Frontal cortex (tissue), 3 donors: ENCODE measurements at regions not wholly inside any gene's neighbourhood (a gene's known extent, or its start where the extent isn't known, plus 50 kb on each side); places are given as distances from the start of the nearest gene placed in this dataset.
"Not testable (repeated sequence)": the region's sequence is repeated elsewhere in the genome, so short reads cannot be mapped to it uniquely, and the experiment has no call there.

ENCODE experiments used
- DNase-seq, 2 donors: peaks; one replicate each; pipeline ENCODE4 v3.0.0; 2012; ENCODE audit warnings: low spot score in 2 of 2
- FAIRE-seq: peaks from 2 replicates; lab custom pipeline; 2012; peaks lifted over from hg19 to GRCh38; lab: Jason Lieb, UNC
- donor health status: control.
- donor health status: control.
- donor health status: control.

DNA sequence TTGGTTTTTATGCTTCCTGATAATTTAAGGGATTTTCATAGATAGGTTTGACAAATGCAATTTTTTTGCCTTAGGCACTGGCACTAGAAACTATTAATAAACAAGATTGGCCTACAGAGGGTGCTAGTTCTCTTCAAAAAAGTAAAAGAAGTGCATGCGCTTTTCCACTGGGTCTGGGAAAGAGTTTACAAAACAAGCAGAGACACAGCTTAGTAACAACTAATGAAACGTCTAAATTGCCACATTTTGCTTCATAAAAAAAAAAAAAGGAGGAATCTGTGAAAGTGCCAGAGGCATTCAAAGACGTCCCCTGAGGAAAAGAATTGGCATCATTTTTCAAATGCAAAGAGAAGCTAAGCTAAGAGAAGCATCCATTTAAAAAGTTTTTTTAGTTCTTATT lies 58.3 kb upstream of the EEA1 start:
- FAIRE-seq (peak; percentile 95), DNase-seq (peak; percentile 26 to 40)

DNA sequence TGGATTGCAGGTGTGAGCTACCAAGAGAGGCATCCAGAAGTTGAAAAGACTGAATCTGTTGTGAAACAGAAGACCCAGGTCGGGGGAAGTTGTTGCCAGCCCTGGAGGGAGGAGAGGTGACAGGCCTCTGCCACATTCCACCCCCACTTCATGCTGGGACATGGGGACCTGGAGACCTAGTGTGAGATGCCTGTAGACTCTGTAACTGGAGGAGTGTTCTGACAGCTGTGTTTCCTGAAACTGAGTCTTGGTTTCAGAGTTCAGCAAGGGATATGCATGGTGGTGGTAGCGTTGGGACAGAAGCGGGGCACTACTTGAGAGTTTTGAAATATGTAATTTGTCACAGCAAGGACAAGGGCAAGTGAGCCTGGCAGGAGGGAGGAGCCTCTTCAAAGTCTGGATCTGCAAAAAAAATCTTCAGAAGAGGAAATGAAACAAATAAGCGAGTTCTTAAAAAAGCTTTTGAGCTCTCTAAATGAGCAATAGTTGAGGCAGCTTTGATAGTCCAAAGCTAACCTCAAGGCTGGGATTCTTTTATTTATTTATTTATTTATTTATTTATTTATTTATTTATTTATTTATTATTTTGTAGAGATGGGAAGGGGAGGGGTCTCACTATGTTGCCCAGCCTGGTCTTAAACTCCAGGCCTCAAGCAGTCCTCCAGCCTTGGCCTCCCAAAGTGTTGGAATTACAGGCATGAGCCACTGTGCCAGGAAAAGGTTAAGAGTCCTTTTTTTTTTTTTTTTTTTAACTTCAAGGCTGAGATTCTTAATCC lies 58.9 kb upstream of the EEA1 start:
- no peak for DNase-seq
- FAIRE-seq = no peak

DNA sequence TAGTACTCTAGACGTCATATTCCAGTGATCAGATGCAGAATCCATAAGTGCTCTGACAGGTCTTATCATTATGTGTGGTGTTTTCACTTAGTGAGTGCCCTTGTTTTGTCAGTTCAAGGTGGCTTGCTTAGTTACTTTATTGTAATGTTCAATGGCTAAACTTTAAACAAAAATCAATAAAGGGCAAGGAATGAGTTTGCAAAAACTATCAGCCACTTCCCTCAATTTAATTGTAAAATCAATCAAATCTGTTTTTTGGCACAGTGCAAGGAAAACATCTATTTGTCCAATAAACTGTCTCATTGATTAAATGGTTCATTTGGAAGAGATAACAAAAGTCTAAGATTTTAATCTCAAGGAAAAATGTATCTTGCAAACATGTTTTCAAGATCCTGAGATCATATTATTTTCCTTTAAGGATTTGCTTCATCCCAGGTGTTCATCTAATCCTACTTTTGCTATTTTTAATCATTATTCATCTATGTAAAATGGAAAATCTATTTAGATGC lies 59.6 kb upstream of the EEA1 start:
- DNase-seq (no peak), FAIRE-seq (no peak)

DNA sequence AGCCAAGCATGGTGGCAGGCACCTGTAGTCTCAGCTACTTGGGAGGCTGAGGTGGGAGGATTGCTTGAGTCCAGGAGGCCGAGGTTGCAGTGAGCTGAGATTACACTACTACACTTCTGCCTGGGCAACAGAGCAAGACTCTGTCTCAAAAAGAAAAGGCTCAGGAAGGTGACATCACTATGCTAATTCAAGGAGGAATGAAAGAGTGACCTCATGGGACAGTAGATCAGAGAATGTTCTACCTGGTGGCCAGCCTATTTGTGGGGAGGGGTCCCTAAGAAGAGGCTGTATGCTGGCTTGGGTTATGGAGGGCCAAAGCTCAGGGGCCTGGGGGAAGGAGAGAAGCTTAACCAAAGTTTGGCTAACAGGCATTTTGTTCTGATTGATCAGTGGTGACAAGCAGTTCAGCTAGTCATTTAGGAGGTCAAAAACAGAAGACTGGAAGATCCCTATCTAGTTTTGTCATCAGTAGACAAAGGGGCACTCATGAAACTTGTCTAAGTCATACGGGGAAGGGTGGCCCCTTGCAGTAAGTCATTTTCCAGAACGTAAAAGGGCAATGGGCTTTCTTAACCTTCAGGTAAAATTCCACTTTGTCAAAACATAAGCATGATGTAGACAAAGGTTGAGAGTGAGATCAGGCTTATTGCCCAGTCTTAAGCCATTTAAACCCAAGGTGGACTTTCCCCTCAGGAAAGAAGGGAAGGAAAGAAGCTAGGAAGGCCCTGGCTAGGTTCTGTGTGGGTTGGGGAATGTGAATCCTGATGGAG lies 60.8 kb upstream of the EEA1 start:
- FAIRE-seq = no peak

DNA sequence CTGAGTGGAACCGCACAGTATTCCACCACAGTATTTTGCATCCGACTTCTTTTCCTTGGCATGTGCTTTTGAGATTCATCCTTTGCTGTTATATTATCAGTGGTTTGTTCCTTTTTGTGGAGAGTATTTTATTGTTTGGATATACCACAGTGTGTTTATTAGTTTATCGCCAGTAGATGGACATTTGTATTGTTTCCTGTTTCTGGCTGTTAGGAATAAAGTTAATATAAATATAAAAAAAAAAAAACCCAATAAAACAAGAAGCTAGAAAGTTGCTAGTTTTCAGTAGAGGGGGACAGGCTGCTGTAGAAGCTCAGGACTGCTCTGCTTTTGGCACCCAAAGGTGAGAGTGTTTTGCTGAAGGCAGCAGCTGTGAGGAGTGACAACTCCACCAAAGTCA lies 62.0 kb upstream of the EEA1 start:
- DNase-seq (no peak), FAIRE-seq (no peak)

More for the DNA sequence above, 60.8 kb upstream of the EEA1 start:
- no peak for DNase-seq

DNA sequence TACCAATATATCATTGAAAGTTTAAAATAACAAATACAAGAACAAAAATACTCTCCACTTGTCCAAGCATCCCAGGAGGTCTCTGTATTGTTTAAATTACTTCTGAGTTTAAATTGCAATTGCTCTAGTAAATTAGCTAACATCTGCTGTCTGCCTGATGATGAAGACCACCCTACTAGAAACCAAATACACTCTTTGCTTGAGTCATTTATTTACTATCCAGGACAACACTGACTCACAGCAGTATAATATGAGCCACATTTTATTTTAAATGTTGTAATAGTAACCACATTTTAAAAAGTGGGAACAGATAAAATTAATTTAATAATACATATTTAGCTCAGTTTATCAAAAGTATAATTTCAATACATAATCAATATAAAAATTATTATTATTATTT lies 62.9 kb upstream of the EEA1 start:
- no peak for DNase-seq
- FAIRE-seq = no peak

DNA sequence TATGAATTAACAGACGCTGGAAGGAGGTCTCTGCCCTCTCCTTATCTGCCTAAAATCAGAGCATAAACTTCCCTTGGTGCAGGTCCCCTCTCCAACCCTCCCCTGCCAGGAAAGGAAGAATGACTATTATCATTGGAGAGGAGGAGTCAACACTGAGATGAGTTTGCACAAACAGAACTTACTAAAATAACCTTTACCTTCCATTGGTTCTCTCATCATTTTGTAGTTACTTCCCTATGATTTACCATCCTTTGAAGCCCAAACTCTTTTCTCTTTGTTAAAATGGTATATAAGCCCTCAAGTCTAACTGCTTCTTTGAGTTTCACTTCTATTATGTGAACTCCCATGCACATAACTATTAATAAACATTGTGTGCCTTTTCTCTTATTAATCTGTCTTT lies 64.2 kb upstream of the EEA1 start:
- no peak for DNase-seq
- no peak for FAIRE-seq

DNA sequence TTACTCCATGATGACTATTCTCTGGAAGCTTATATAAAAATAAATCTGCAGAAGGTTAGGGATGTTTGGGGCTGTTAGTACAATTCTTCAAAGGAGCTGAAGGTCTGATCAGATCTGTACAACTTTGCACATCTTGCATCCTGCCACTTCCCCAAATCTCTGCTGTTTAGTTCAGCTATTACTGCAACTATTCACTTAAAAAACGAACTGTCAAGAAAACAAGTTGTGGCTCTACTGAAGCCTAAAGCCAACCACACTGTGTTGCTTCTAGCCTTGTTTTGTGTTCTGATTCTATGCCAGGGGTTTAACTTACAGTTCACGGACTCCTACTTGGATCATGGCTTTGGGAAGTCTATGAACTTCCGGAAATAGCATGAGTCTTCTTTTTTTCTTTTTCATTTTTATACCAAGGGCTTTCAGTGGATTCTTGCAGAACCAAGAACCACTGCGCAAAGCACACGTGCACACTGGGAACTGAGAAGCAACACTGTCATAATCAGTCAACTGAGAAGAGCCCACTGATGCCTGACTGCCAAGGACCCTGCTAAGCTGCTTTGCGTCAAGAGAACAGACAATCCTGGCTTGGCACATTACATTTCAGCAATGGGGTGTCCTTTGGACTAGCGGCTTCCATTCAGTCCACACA lies 66.3 kb upstream of the EEA1 start:
- no peak for DNase-seq
- no peak for FAIRE-seq

DNA sequence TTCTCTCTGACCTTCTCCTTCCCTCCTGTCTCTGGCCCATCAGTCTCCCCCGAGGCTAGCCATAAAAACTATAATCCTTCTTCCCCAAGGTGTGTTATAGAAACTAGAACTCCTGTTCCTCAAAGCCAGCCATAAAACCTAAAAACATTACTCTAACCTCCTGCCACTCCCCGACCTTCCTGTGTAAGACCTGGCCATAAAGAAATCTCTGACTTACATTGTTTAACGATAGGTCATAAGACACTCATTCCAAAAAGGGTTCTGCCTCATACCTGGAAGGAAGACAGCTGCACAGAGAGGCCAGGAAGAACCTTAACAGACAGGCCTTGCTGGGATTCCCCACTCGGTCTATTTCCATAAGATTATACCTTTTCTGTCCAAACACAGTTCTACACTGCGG lies 70.9 kb upstream of the EEA1 start:
- DNase-seq = no peak
- FAIRE-seq = no peak

DNA sequence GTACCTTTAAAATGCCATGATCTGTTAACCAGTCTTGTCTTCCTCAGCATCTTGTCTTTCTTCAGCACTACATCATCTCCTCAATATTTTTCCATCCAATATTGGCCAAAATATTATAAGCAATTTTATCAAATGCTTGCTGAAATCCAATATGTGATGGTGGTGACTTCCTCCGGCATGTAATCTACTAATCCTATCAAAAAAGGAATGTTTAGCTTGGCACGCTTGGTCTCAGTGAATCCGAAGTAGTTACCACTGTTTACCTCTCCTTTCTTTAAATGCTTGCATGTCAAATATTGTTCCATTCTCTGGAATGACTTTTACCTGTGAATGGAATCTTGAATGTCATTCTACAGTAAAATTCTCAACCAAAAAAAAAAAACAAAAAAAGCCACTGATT lies 72.3 kb upstream of the EEA1 start:
- FAIRE-seq (no peak), DNase-seq (no peak)

DNA sequence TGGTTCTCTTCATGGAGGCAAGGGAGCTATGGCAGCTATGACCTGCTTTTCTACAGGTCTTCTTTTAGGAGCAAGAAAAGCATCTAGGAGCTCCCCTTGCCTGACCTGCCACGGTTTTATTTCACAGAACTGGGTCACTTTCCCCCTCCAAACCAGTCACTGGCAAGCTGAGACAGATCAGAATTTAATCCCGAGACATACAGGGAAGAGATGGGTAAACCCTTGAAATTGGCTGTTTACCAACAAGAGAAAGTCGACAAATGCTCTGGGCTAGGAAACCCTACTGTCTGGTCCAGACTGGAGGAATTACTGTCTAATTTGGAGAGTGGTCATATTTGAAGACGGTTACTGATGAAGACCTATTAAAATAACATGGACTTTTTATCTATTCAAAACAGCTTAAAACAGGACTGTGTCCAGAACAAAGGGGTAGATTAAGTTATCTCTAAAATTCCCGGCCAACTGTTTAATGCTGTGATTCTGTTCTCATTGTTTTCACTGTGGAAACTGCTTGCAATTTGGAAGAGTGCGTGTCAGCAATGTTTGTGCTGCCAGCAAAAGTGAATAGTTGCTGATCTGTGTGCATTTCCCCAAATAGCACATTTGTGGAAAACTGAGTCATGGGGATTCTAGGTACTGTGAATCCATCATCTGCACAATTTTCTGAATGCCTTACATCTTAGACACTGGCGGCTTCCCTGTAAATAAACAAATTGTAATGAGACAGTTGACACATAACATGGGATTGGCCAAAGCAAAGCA lies 73.4 kb upstream of the EEA1 start:
- no peak for DNase-seq
- FAIRE-seq = no peak

DNA sequence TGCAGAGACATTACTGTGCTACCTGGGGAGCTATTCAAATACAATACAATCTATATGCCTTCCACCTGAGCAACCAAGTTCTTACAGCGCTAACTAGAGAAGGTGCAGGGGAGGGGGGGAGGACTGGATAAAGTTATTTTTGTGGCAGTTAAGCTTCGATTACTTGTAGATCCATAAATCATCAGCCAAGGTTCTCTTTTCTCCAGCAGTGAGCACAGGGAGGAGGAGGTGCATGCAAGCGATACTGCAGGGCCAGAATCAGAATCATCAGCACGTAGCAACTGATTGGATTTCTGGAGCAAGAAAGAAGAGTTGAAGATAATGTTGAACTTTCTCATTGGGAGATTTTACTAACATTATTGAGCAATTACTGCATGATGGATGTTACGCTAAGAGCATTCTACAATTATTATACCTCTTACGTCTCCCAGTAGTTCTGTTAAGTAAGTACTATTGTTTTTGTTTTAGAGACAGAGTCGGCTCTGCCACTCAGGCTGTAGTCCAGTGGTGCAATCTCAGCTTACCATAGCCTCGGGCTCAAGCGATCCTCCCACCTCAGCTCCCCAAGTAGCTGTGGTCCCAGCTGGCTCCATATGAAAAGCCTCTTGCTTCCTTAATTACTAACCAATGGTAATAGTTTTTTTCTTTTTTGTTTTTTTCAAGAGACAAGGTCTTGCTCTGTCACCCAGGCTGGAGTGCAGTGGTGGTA lies 74.6 kb upstream of the EEA1 start:
- FAIRE-seq = no peak

DNA sequence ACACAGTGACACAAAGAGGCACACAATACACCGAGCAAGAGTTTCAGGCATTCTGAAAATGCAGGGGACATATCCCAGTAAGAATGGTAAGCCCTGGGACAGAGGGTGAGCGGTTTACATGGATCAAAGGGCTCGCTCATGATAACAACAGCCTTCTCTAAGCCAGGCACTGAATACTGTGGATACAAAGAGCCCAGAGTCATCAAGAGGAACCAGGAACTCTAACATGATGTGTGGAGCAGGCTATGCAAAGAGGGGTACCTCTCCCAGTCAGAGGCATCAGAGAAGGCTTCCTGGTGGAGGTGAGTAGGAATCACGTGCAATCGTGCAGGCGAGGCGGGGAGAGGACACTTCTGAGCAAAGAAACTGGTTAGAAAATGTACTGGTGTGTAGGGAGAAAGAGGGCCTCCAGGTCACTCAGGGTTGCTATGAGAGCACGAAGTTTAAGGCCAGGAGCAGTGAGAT lies 76.9 kb upstream of the EEA1 start:
- FAIRE-seq = no peak
- DNase-seq = no peak

More for the DNA sequence above, 74.6 kb upstream of the EEA1 start:
- no peak for DNase-seq

DNA sequence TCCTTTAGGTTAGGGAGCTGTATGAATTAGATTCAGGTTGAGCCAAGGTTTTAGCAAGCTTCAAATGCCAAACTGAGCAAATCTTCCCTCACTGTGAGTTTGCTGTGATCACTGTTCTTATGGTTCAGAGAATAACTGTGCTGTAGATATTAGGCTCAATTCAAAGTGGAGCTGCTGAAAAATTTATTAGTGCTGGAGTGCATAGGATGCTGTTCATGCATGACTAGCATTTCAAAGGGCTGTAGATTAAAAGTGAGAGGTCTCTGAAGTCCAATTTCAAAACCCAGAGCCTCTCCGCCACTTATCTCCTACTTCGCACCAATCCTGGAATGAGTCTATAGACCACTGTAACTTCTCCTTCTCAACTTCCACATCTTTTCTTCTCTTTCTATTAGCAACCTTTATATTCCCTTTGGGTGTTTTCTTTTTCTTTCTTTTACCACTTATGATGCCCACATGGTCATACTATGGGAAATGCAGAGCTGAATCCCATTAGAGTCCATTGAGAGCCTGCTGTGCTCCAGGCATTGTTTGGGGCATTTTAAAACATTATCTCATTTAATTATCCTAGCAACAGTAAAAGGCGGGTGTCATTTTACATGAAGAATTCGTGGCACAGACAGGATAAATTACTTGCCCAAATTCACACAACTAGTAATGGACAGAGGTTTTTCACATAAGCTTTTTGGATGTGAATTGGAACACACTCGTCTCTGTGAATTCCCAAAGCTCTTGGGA lies 77.5 kb upstream of the EEA1 start:
- FAIRE-seq (no peak), DNase-seq (no peak)

DNA sequence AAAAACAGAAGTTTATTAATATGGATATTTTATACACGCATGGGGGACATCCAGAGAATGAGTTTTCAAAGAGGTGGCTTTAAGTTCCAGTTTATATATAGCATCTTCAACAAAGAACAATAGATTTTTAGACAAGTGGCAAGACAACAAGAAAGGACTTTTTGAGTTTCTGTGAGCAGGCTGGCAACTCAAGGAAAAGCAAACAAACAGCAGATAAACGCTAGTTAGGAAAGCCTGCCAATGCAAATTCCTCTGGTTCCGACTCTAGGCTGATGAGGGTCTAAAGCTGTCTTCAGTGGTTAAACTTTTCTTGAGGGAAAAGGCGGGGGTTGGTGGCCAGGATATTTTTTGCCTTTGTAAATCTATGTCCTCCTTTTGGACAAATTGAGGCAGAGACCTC lies 78.4 kb upstream of the EEA1 start:
- DNase-seq = no peak

DNA sequence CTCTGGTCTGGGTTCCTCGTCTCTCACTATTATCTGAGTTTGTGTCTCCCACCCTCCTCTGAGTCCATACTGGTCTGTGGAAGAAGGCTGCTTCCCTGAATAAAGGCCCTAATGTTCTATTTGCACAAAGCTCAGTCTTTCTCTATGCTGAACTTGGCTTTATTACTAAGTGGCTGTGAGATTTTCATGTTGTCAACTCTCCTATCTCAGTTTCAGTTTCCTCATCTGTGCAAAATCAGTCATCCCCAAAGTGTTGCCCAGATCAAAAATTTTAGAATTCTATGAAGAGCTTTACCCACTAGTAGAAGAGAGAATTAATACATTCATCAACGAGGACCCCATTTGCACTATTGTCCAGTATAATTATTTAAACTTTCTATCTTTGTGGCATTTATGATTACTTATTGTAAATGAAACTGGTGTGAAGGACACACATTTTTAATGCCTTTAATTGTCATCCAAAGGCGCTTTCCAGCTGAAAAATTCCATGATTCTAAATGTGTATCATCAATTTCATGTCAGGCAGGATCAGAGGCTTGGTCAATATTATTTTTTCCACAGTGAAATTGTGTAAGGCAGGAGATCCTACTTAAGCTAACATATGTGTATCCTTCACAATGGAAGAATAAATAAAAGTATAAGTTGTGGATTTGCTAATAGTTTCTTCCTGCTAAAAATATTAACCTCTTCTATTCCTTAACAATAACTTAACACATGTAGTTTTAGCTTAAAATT lies 79.1 kb upstream of the EEA1 start:
- FAIRE-seq (no peak), DNase-seq (no peak)

More for the DNA sequence above, 78.4 kb upstream of the EEA1 start:
- FAIRE-seq = no peak

DNA sequence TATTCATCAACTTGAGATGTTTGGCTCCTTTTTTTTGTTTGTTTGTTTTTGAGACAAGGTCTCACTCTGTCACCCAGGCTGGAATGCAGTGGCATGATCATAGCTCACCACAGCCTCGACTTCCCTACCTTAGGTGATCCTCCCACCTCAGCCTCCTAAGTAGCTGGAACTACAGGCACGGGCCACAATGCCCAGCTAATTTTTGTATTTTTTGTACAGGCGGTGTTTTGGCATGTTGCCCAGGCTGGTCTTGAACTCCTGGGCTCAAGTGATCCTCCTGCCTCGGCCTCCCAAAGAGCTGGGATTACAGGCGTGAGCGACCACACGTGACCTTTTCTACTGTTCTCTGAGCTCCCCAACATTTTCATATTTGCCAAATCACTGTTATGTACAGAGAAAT lies 79.8 kb upstream of the EEA1 start:
- FAIRE-seq = not testable (repeated sequence)

DNA sequence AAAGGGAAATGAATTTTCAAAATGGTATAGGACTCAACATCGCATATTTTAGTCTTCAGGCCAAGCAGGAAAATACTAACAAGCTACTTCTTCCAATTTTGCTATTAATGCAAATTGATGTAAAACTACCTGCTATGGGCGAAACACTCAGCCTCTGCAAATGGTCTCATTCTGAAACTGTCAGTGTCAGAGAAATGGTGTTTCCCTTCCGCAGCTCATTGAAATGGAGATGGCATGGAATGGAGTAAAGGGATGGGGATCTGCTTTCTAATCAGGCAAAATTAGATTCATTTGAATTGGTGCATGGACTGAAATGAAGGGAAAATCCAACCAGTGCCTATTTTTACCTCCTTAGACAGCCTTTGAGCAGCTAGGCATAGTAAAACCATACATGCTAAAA lies 80.4 kb upstream of the EEA1 start:
- DNase-seq = no peak
- no peak for FAIRE-seq

More for the DNA sequence above, 79.8 kb upstream of the EEA1 start:
- not testable (repeated sequence) for DNase-seq
